ENCODE measurements at regions not wholly inside any gene's neighbourhood (a gene's known extent, or its start where the extent isn't known, plus 50 kb on each side); places are given as distances from the start of the nearest gene placed in this dataset.

GRCh38 chr14:97582022-97582421 lies 784.8 kb downstream of the VRK1 start:
- H3K27ac ChIP-seq, result no peak overlapping the region
- no peak for TF ChIP-seq ZFX (IDR thresholded peaks at IDR 0.05; ENCODE audit: borderline replicate concordance)
- TF ChIP-seq, protein P1, sequence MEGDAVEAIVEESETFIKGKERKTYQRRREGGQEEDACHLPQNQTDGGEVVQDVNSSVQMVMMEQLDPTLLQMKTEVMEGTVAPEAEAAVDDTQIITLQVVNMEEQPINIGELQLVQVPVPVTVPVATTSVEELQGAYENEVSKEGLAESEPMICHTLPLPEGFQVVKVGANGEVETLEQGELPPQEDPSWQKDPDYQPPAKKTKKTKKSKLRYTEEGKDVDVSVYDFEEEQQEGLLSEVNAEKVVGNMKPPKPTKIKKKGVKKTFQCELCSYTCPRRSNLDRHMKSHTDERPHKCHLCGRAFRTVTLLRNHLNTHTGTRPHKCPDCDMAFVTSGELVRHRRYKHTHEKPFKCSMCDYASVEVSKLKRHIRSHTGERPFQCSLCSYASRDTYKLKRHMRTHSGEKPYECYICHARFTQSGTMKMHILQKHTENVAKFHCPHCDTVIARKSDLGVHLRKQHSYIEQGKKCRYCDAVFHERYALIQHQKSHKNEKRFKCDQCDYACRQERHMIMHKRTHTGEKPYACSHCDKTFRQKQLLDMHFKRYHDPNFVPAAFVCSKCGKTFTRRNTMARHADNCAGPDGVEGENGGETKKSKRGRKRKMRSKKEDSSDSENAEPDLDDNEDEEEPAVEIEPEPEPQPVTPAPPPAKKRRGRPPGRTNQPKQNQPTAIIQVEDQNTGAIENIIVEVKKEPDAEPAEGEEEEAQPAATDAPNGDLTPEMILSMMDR (IDR thresholded peaks at IDR 0.05), result no peak

- TF ChIP-seq, protein P1 (IDR thresholded peaks at IDR 0.05), result no peak
- no peak for TF ChIP-seq ZFX (IDR thresholded peaks at IDR 0.05; ENCODE audit: borderline replicate concordance)
- H3K27ac ChIP-seq, result no peak overlapping the region
Observed at GRCh38 chr14:97584528-97584927, 787.3 kb downstream of the VRK1 start.

- TF ChIP-seq ZFX (IDR thresholded peaks at IDR 0.05; ENCODE audit: borderline replicate concordance), result no peak
- TF ChIP-seq, protein P1 (IDR thresholded peaks at IDR 0.05), result no peak
- no peak overlapping the region for H3K27ac ChIP-seq
Observed at GRCh38 chr14:97592341-97592980, 795.3 kb downstream of the VRK1 start.

GRCh38 chr14:97594306-97594705 lies 797.1 kb downstream of the VRK1 start:
- TF ChIP-seq, protein P1 (IDR thresholded peaks at IDR 0.05), result no peak
- TF ChIP-seq ZFX (IDR thresholded peaks at IDR 0.05; ENCODE audit: borderline replicate concordance), result no peak
- no peak overlapping the region for H3K27ac ChIP-seq

DNA sequence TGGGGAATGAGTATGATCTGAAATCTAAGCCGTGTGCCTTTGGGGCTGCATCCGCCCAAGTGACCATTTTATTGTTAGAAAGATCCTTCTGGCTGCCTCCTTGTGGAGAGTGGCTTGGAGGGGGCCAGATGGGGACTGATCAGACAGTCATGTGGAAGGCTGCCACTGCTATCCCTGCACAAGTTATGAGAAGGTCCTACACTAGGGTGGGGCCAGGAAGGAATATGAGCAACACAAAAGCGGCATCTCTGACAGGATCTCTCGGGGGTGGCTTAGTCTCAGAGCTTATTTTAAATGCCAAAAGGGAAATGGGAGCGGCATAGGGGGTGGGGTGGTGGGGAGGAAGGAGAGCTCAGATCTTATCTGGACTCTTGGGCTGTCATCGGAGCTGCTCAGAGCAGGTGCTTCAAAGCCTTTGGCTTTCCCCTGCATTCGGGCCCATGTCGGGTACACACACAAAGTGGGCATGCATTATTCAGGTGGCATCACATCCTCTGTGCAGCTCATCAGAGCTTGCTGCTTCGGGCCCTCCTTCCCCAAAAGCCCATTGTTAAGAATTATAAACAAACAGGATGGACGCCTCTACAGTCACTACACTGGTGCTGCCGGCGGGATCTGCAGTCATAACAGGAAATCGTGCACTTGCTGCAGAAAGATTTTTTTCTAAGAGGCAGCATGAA lies 805.4 kb downstream of the VRK1 start:
- no peak overlapping the region for H3K27ac ChIP-seq
- TF ChIP-seq, protein P1 (IDR thresholded peaks at IDR 0.05), result no peak
- no peak for TF ChIP-seq ZFX (IDR thresholded peaks at IDR 0.05; ENCODE audit: borderline replicate concordance)

DNA sequence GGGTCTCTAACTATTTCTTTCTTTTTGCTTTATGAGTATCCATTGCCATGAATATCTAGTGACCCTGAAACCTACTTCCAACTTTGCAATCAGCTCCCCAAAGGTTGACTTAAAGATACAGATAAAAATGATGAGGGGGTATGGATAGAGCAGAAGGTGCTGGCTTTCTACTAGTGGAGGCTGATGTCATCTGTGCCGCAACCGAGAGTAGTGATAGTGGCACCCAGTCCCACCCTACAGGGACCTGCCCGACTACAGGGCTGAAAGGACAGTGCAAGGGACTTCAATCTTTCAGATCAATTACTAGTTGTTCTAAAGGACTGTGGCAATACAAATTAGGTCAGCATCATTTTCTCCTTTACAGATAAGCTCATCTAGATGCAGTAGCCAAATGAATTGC lies 806.0 kb downstream of the VRK1 start:
- no peak overlapping the region for H3K27ac ChIP-seq
- TF ChIP-seq, protein P1 (IDR thresholded peaks at IDR 0.05), result no peak
- no peak for TF ChIP-seq ZFX (IDR thresholded peaks at IDR 0.05; ENCODE audit: borderline replicate concordance)

DNA sequence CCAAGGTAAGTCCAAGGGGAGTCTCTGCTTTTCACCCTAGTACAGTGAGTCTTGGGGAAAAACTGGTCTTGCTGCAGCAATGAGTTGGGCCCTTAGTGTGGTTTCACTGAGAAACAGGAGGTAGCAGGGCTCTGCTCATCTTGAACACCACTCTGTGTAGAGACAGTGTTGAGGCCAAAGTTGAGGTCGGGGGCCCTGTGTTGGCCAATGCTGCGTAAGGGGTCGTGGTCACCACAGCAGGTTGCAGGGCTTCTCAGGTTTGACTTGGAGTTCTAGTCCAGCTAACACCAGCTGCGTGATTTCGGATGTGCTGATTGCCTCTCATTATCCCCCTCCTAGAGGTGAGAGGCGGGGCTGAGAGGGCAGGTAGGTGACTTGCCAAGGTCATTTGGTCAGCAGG lies 807.5 kb downstream of the VRK1 start:
- no peak overlapping the region for H3K27ac ChIP-seq
- TF ChIP-seq, protein P1 (IDR thresholded peaks at IDR 0.05), result no peak
- TF ChIP-seq ZFX (IDR thresholded peaks at IDR 0.05; ENCODE audit: borderline replicate concordance), result no peak
